Cerebellar cortex (tissue), 1 donor: ENCODE measurements at regions not wholly inside any gene's neighbourhood (a gene's known extent, or its start where the extent isn't known, plus 50 kb on each side); places are given as distances from the start of the nearest gene placed in this dataset.
"Not testable (repeated sequence)": the region's sequence is repeated elsewhere in the genome, so short reads cannot be mapped to it uniquely, and the experiment has no call there.

Experiments used
- DNase-seq: peaks from one replicate; pipeline ENCODE4 v3.0.0-alpha.2; 2015; ENCODE audit warnings: low spot score

GRCh38 chr2:57333221-57333620 is 713.4 kb upstream of the VRK2 start:
- DNase-seq: no peak

GRCh38 chr2:57343391-57344006 is 703.1 kb upstream of the VRK2 start:
- DNase-seq: no peak

GRCh38 chr2:57368190-57368589 is 678.4 kb upstream of the VRK2 start:
- no peak for DNase-seq

- no peak for DNase-seq
Observed at GRCh38 chr2:57370882-57371585, 675.6 kb upstream of the VRK2 start.

GRCh38 chr2:57372237-57372984 is 674.2 kb upstream of the VRK2 start:
- DNase-seq: no peak

GRCh38 chr2:57373530-57373929 is 673.1 kb upstream of the VRK2 start:
- DNase-seq: no peak

GRCh38 chr2:57376985-57377384 is 669.6 kb upstream of the VRK2 start:
- no peak for DNase-seq

GRCh38 chr2:57386305-57386704 is 660.3 kb upstream of the VRK2 start:
- DNase-seq: no peak

- no peak for DNase-seq
Observed at GRCh38 chr2:57396355-57397098, 650.1 kb upstream of the VRK2 start.

GRCh38 chr2:57397550-57398360 is 648.9 kb upstream of the VRK2 start:
- no peak for DNase-seq

- no peak for DNase-seq
Observed at GRCh38 chr2:57399057-57399456, 647.5 kb upstream of the VRK2 start.

- DNase-seq: no peak
Observed at GRCh38 chr2:57402096-57402495, 644.5 kb upstream of the VRK2 start.

GRCh38 chr2:57402755-57403154 is 643.9 kb upstream of the VRK2 start:
- no peak for DNase-seq

- DNase-seq: no peak
Observed at GRCh38 chr2:57407772-57408201, 638.8 kb upstream of the VRK2 start.

GRCh38 chr2:57408587-57408986 is 638.0 kb upstream of the VRK2 start:
- no peak for DNase-seq

- DNase-seq: no peak
Observed at GRCh38 chr2:57417007-57417406, 629.6 kb upstream of the VRK2 start.

GRCh38 chr2:57418859-57419346 is 627.7 kb upstream of the VRK2 start:
- not testable (repeated sequence) for DNase-seq

GRCh38 chr2:57429831-57430230 is 616.8 kb upstream of the VRK2 start:
- no peak for DNase-seq

- DNase-seq: no peak
Observed at GRCh38 chr2:57432528-57432927, 614.1 kb upstream of the VRK2 start.

- DNase-seq: no peak
Observed at GRCh38 chr2:57434441-57434840, 612.2 kb upstream of the VRK2 start.

GRCh38 chr2:57434972-57435371 is 611.6 kb upstream of the VRK2 start:
- no peak for DNase-seq
